ENCODE measurements at regions not wholly inside any gene's neighbourhood (a gene's known extent, or its start where the extent isn't known, plus 50 kb on each side); places are given as distances from the start of the nearest gene placed in this dataset.

- H3K36me3 ChIP-seq (ENCODE audit: control insufficient read depth, insufficient read depth, low read length), result no peaks in the 10 kb centered on the region
- H3K4me3 ChIP-seq (ENCODE audit: low read depth, low read length), result no peak overlapping the region
- no peaks in the 10 kb centered on the region for H3K27me3 ChIP-seq (ENCODE audit: control insufficient read depth, insufficient read depth, low read length)
- no peak overlapping the region for H3K27ac ChIP-seq (ENCODE audit: low read depth, low read length)
- H3K4me1 ChIP-seq (ENCODE audit: control insufficient read depth, insufficient read depth, low read length), result peaks cover 7% of the 10 kb centered on the region
- H3K9ac ChIP-seq (ENCODE audit: low read depth, low read length), result no peak overlapping the region
- no peaks in the 10 kb centered on the region for H3K9me3 ChIP-seq (ENCODE audit: control insufficient read depth, insufficient read depth, low read length)
Observed at GRCh38 chr9:69980041-69980440, 63.6 kb upstream of the MAMDC2 start.

- Histone ChIP-seq H3K9ac (ENCODE audit: low read depth, low read length) (no peak overlapping the region), H3K27ac (ENCODE audit: low read depth, low read length) (no peak overlapping the region), H3K9me3 (ENCODE audit: control insufficient read depth, insufficient read depth, low read length) (no peaks in the 10 kb centered on the region), H3K27me3 (ENCODE audit: control insufficient read depth, insufficient read depth, low read length) (no peaks in the 10 kb centered on the region), H3K36me3 (ENCODE audit: control insufficient read depth, insufficient read depth, low read length) (no peaks in the 10 kb centered on the region), H3K4me3 (ENCODE audit: low read depth, low read length) (no peak overlapping the region), H3K4me1 (ENCODE audit: control insufficient read depth, insufficient read depth, low read length) (peaks cover 7% of the 10 kb centered on the region)
Observed at GRCh38 chr9:69980591-69980990, 63.1 kb upstream of the MAMDC2 start.

GRCh38 chr9:69981686-69982445 is 61.8 kb upstream of the MAMDC2 start:
- Histone ChIP-seq H3K9me3 (ENCODE audit: control insufficient read depth, insufficient read depth, low read length) (no peaks in the 10 kb centered on the region), H3K4me1 (ENCODE audit: control insufficient read depth, insufficient read depth, low read length) (peaks cover 7% of the 10 kb centered on the region), H3K9ac (ENCODE audit: low read depth, low read length) (no peak overlapping the region), H3K27ac (ENCODE audit: low read depth, low read length) (no peak overlapping the region), H3K4me3 (ENCODE audit: low read depth, low read length) (no peak overlapping the region), H3K27me3 (ENCODE audit: control insufficient read depth, insufficient read depth, low read length) (no peaks in the 10 kb centered on the region), H3K36me3 (ENCODE audit: control insufficient read depth, insufficient read depth, low read length) (no peaks in the 10 kb centered on the region)

GRCh38 chr9:69984831-69985230 is 58.8 kb upstream of the MAMDC2 start:
- H3K9ac ChIP-seq (ENCODE audit: low read depth, low read length), result no peak overlapping the region
- no peaks in the 10 kb centered on the region for H3K9me3 ChIP-seq (ENCODE audit: control insufficient read depth, insufficient read depth, low read length)
- H3K27ac ChIP-seq (ENCODE audit: low read depth, low read length), result no peak overlapping the region
- H3K4me3 ChIP-seq (ENCODE audit: low read depth, low read length), result no peak overlapping the region
- peaks cover 7% of the 10 kb centered on the region for H3K4me1 ChIP-seq (ENCODE audit: control insufficient read depth, insufficient read depth, low read length)
- no peaks in the 10 kb centered on the region for H3K36me3 ChIP-seq (ENCODE audit: control insufficient read depth, insufficient read depth, low read length)
- H3K27me3 ChIP-seq (ENCODE audit: control insufficient read depth, insufficient read depth, low read length), result no peaks in the 10 kb centered on the region

- Histone ChIP-seq H3K9me3 (ENCODE audit: control insufficient read depth, insufficient read depth, low read length) (no peaks in the 10 kb centered on the region), H3K4me1 (ENCODE audit: control insufficient read depth, insufficient read depth, low read length) (peaks cover 7% of the 10 kb centered on the region), H3K4me3 (ENCODE audit: low read depth, low read length) (no peak overlapping the region), H3K27ac (ENCODE audit: low read depth, low read length) (no peak overlapping the region), H3K9ac (ENCODE audit: low read depth, low read length) (no peak overlapping the region), H3K36me3 (ENCODE audit: control insufficient read depth, insufficient read depth, low read length) (no peaks in the 10 kb centered on the region), H3K27me3 (ENCODE audit: control insufficient read depth, insufficient read depth, low read length) (no peaks in the 10 kb centered on the region)
Observed at GRCh38 chr9:69985971-69986370, 57.7 kb upstream of the MAMDC2 start.

GRCh38 chr9:69986970-69987369 is 56.7 kb upstream of the MAMDC2 start:
- Histone ChIP-seq H3K27me3 (ENCODE audit: control insufficient read depth, insufficient read depth, low read length) (no peaks in the 10 kb centered on the region), H3K9ac (ENCODE audit: low read depth, low read length) (no peak overlapping the region), H3K27ac (ENCODE audit: low read depth, low read length) (no peak overlapping the region), H3K4me3 (ENCODE audit: low read depth, low read length) (no peak overlapping the region), H3K4me1 (ENCODE audit: control insufficient read depth, insufficient read depth, low read length) (peaks cover 2% of the 10 kb centered on the region; the same call in 1 of the 2 replicates), H3K36me3 (ENCODE audit: control insufficient read depth, insufficient read depth, low read length) (no peaks in the 10 kb centered on the region), H3K9me3 (ENCODE audit: control insufficient read depth, insufficient read depth, low read length) (no peaks in the 10 kb centered on the region)

GRCh38 chr9:69987457-69987856 is 56.2 kb upstream of the MAMDC2 start:
- no peaks in the 10 kb centered on the region for H3K4me1 ChIP-seq (ENCODE audit: control insufficient read depth, insufficient read depth, low read length)

GRCh38 chr9:69993110-69993509 is 50.5 kb upstream of the MAMDC2 start:
- Histone ChIP-seq H3K27me3 (ENCODE audit: control insufficient read depth, insufficient read depth, low read length) (no peaks in the 10 kb centered on the region), H3K36me3 (ENCODE audit: control insufficient read depth, insufficient read depth, low read length) (no peaks in the 10 kb centered on the region), H3K9me3 (ENCODE audit: control insufficient read depth, insufficient read depth, low read length) (no peaks in the 10 kb centered on the region), H3K4me1 (ENCODE audit: control insufficient read depth, insufficient read depth, low read length) (no peaks in the 10 kb centered on the region), H3K9ac (ENCODE audit: low read depth, low read length) (no peak overlapping the region), H3K4me3 (ENCODE audit: low read depth, low read length) (no peak overlapping the region), H3K27ac (ENCODE audit: low read depth, low read length) (no peak overlapping the region)

More at GRCh38 chr9:69987457-69987856, 56.2 kb upstream of the MAMDC2 start:
- Histone ChIP-seq H3K27me3 (ENCODE audit: control insufficient read depth, insufficient read depth, low read length) (no peaks in the 10 kb centered on the region), H3K36me3 (ENCODE audit: control insufficient read depth, insufficient read depth, low read length) (no peaks in the 10 kb centered on the region), H3K27ac (ENCODE audit: low read depth, low read length) (no peak overlapping the region), H3K4me3 (ENCODE audit: low read depth, low read length) (no peak overlapping the region), H3K9ac (ENCODE audit: low read depth, low read length) (no peak overlapping the region), H3K9me3 (ENCODE audit: control insufficient read depth, insufficient read depth, low read length) (no peaks in the 10 kb centered on the region)

Data from HUES48 (cell line).